NCI-H2081 (cell line): ENCODE measurements at regions not wholly inside any gene's neighbourhood (a gene's known extent, or its start where the extent isn't known, plus 50 kb on each side); places are given as distances from the start of the nearest gene placed in this dataset.
A peak's percentile ranks its signal among the peaks of the same experiment; 100 is the strongest.

ENCODE experiments used
- DNase-seq, 2 experiments: peaks; one replicate each; lab custom pipeline; 2025; lab: John Stamatoyannopoulos, UW

GRCh38 chr2:59985923-59986322 is 567.5 kb downstream of the BCL11A start:
- no peak for DNase-seq

- DNase-seq, result peak in 1 of 2 experiments; percentile 14
Observed at GRCh38 chr2:59974051-59974766, 579.2 kb downstream of the BCL11A start.

DNA sequence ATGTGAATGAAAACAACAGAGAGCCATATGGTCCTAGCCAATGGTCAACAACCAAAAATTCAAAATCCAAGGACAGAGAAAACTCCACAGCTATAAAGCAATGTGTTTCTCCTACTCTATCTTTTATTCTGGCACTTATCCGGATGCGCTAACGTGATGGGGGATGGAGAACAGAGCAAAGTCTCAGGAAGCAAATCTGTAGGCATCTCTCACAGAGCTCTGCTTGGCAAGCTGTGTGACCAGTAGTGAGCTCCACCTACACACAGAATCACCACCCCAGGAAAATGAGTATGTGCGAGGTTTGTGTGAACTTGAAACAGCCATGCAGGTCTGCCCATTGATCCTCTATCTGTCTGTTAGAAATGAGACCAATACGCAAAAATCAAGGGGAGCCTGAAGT is 584.3 kb downstream of the BCL11A start:
- DNase-seq, result no peak

DNA sequence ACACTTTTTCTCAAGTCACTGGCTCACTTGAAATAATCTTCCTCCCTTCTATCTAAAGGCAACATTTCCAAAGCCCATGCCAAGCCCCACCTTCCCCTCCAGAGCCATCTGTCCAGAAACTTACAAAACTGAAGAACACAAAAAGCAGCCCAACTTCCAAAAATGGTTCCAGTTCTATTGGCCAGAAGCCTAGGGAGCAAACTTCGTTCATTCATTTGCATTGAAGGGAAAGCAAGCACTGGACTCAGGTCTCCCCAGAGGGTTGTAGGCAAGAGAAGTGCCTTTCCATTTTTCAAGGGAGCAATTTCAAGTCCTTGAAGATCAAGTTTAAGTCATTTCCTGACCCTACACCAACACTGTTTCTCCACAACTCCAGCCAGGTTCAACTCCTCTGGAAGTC is 585.0 kb downstream of the BCL11A start:
- no peak for DNase-seq

DNA sequence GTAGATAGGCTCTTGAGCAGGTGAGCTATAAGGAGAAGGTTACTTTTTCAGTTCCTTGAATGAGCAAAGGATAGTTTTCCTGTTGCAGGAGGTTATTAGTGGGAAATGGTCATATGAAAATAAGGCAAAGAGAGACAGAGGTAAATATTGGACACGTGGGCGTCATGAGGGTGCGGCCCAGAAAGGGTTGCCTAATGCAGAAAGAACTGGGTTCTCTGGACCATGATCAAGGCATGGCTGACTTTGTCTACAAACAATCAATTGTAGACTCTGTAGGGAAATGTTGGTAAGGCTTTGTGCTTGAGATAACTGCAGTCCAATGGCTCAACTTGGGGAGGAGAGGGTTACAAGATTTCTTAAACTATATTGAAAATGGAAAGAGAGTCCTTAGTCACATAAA is 585.8 kb downstream of the BCL11A start:
- DNase-seq, result no peak

GRCh38 chr2:59963157-59963556 is 590.3 kb downstream of the BCL11A start:
- no peak for DNase-seq

DNA sequence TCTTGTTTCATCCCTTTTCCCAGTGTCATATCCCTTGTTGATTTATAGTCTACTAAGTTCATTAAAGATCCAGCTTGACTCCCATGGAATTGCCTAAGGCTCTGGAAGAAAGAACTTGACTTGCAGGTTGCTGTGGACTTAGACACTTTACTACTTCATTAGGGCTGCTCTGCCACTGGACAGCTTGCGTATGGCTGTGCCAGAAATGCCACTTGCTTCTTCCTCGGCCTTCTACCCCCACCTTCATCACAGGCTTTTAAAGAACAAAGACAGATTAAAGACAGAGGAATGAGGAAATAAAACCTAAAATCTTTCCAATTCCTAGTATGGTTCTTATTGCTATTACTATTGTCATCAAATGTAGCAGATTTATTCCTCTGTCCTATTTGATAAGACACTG is 591.7 kb downstream of the BCL11A start:
- no peak for DNase-seq

GRCh38 chr2:59959944-59960343 is 593.5 kb downstream of the BCL11A start:
- no peak for DNase-seq

DNA sequence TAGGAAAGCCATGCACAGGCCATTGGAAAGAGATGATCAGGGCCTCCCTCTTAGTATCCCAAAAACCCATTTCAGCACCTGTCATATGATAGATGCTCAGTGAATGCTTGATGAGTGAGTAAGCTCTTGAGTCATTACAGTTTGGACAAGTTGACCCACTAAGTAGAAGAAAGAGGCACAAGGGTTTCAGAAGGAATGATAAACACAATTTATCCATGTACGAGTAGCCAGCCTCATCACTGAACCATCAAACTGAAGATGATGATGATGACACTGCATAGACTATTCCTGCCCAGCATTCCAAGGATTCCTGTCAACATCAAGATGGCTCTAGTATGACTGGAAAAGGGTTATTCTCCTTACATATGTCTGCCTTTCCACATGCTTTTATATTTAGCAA is 596.0 kb downstream of the BCL11A start:
- no peak for DNase-seq

DNA sequence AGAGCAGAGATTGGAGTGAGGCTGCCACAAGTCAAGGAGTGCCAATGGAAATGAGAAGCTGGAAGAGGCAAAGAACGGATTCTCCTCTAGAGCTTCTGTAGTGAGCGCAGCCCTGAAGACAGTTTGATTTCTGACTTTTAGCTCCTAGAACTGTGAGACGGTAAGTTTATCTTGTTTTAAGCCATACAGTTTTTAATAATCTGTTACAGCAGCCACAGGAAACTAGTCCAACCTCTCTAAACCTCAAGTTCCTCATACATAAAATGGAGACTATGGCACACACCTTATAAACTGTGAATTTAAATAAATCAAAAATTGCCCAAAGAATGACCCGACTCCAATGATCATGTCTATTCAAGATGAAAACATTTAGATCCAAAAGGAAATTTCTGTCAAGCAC is 596.5 kb downstream of the BCL11A start:
- no peak for DNase-seq

DNA sequence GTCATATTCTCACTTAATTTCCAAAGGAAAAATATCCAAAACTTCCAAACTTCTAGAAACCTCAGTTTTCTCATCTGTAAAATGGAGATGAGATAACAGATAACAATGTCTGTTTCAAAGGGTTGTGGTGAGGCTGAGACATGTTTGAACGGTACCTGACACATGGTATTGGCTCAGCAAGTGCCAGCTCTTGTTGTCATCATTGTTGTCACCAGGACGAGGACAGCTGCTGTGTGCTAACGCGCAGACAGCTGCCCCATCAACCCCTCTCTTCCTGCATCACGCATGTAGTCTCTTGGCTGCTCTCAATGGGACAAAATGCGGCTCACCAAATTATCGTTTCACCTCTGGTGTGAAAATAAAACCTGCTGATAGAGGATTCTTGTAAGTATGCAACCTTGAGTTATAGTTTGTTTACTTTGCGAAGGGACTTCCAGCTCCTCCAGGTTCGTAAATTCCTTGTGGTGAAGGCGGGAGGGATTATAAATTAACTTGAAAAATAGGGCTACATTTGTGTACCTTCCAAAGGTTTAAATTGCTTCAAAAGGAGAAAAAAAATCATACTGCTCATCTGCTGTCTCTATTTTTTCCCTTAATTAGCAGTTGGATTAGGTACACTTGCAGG is 605.4 kb downstream of the BCL11A start:
- DNase-seq, result no peak

DNA sequence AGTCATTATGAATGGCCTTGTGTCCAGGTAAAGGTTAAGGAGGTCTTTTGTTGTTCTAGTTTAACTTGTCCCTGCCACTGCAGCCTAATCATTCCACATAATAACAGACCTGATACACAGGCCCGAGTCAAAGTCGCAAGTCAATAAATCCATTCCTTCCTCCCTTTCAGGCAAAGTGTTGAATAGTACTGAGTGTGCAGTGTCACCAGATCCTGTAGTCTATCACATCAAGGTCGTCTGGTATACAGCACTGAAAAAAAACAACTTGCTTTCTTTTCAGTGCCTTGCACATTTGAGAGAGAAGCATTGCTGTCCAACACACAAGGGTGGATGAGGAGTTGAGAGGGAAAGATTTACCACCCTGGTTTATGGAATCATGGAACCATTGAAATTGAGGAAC is 606.2 kb downstream of the BCL11A start:
- DNase-seq, result no peak

GRCh38 chr2:59939236-59939635 is 614.2 kb downstream of the BCL11A start:
- no peak for DNase-seq

GRCh38 chr2:59938181-59938580 is 615.3 kb downstream of the BCL11A start:
- DNase-seq, result no peak

GRCh38 chr2:59936048-59936447 is 617.4 kb downstream of the BCL11A start:
- peak in 1 of 2 experiments; percentile 25 for DNase-seq

DNA sequence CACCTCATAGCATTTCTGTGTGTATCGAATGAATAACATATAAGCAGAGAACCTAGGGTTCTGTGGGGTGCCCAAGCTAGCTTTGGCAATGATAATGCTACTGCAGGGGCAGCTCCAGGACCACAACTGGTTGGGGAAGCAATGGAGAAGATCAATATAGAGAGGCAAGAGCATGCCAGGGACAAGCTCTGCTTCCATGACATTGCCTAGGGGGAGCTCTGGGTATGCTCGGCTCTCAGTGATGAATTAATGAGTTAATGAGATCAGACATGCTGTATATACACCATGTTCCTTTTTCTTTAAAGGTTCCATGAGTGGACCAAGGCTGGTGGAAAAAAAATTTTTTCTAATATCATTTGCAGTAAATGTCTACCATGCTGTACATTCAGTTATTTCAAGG is 618.4 kb downstream of the BCL11A start:
- DNase-seq, result no peak

DNA sequence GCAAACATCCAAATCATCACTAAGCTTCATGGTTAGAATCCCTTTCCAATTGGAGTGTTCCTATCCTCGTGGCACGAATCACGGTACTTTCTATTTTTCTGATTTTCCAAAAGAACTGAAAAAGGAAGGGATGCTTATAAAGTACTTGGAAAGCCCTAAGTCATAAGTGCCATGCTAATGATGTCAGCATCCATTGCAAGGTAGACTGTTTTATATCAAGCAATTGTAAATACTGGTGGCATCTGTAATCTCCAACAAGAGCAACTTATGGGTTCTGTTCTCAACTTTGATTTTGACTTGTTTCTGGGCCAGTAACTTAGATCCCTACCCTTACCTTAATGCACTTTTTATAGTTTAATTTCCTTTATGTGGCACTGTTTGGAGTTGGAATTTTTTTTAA is 619.5 kb downstream of the BCL11A start:
- no peak for DNase-seq

- peak; percentile 5 to 27 for DNase-seq
Observed at GRCh38 chr2:59932341-59932740, 621.1 kb downstream of the BCL11A start.

DNA sequence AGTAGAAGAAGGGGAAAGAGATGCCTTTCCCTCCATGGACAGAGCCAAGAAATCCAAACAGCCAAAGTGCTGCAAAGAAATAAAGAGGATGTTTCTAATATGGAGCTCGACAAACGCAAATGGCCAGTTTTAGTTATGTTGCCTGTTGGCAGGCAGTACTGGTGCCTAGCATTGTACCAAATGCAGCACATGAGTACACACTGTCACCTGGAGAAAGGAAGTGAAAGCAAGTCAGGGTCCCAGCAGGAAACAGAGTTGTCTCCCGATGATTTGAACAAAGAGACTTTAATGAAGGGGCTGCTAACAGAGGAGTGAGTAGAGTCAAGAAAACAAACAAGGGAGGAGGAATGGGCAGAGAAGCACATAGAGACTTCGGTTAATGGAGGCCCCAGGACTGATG is 623.0 kb downstream of the BCL11A start:
- DNase-seq, result no peak

DNA sequence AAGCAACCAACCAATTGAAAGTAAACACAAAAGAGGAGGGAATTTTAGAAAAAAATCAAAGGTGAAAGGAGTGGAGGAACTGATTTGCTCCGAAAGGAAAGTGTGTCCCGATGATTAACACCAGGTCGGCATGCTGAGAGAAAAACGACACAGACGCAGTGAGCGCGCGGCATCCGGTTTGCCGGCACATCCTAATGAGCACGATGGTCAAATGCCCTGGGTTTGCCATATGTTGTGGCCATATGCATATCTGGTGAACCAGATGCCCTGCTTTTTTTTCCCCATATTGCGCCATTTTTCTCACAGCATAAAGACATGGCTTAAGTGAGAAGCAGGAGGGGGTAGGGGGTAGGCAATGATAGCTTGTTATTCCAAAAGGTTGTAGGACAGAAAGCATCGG is 626.7 kb downstream of the BCL11A start:
- no peak for DNase-seq

DNA sequence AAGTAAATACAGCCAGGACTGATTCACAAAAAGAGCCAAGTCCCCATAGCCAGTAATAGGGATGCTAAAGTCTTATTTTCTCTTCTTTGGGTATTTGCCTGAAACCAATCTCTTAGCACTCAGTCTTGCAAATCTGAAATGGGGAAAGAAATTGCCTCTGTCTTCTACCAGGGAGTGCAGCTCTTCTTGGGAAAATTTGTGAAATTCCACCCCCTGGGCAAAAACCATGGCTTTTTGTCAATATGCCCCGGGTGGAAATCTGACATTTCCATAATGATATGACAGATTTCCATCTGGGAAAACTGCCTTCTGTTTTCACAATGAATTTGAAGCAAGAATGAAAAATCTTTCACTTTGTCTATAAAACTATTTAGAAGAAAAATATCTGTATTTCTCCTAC is 628.1 kb downstream of the BCL11A start:
- DNase-seq, result no peak

DNA sequence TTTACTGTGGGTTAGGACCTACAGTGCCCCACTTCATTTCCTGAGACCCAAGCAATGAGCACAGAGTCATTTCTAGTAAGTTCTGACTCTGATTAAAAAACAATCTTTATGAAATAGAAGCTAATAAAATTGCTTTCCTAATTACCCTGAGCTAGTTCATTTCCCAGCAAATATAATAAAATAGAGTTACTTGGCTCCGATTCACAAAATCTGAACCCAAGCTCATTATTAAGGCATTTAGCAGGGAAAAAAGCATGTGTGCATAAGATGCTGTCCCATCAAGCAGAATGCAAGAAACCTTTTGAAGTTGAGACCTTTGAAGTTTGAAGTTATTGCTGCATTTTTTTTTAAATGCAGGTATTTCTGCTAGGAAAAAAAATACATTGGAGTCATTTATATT is 629.1 kb downstream of the BCL11A start:
- DNase-seq, result no peak

DNA sequence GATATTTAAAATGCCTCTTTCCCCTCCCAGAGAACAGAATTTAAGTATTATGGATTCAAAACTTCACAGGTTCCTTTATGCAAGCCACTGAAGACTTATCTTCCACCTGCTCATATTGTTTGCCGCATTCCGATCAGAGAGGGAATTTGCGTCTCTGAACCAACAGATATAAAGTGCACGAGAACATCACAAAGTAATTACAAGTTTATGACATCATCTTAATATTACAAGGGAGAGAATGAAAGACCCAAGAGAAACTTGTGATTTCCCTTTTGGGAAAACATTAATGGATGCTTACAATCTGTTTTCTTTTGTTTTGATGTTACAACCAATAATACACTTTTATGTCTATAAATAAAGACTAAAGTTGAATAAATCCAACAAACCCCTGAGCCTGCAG is 631.0 kb downstream of the BCL11A start:
- no peak for DNase-seq

GRCh38 chr2:59921743-59922142 is 631.7 kb downstream of the BCL11A start:
- DNase-seq, result no peak
